IPS DF 4.7 (cell line): ENCODE measurements at regions not wholly inside any gene's neighbourhood (a gene's known extent, or its start where the extent isn't known, plus 50 kb on each side); places are given as distances from the start of the nearest gene placed in this dataset.
"Not testable (repeated sequence)": the region's sequence is repeated elsewhere in the genome, so short reads cannot be mapped to it uniquely, and the experiment has no call there.

Source experiments
- DNase-seq: peaks from one replicate; pipeline ENCODE4 v3.0.0-alpha.2; 2013; ENCODE audit warnings: low spot score; ENCODE audit errors: extremely low read depth

DNA sequence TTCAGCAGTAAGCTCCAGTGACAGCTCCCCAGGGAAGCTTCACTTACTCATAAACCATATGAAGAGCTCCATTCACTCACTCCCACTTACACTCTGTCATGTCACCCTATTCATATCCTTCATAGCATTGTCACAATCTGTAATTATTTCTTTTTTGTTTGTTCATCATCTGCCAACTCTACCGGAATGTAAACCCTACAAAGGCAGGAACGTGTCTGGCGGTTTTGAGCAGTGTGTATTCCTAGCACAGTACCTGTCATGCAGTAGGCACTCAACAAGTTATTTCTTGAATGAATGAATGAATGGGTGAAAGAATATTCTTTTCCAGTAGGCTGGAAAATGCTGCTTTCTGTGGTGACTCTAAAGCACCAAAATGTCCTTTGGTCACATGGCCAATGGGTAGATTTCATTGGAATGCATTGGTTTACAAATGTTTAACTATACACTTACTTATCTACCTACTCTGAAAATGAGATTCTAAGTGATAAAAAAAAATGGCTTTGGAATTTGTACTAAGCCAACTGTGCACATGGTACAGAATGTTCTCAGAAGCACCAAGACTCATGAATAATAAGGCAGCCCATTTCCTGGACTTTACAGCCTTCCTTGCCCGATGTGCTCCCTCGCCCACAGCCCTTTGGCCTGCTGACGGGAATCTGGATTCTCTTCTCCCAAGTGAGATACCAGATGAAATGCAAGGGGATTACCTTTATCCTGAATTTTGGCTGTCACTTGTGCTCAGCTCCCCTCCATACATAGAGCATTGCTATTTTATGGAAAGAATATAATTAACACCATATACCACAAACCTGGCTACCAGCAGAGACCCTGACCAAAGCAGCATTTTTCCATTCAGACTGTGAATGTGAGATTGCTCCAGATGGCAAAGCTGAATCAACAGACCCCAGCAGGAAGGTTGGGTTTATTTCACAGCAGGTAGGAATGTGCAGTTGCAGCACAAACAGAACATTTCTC is 273.3 kb downstream of the ALDH8A1 start:
- DNase-seq = no peak

DNA sequence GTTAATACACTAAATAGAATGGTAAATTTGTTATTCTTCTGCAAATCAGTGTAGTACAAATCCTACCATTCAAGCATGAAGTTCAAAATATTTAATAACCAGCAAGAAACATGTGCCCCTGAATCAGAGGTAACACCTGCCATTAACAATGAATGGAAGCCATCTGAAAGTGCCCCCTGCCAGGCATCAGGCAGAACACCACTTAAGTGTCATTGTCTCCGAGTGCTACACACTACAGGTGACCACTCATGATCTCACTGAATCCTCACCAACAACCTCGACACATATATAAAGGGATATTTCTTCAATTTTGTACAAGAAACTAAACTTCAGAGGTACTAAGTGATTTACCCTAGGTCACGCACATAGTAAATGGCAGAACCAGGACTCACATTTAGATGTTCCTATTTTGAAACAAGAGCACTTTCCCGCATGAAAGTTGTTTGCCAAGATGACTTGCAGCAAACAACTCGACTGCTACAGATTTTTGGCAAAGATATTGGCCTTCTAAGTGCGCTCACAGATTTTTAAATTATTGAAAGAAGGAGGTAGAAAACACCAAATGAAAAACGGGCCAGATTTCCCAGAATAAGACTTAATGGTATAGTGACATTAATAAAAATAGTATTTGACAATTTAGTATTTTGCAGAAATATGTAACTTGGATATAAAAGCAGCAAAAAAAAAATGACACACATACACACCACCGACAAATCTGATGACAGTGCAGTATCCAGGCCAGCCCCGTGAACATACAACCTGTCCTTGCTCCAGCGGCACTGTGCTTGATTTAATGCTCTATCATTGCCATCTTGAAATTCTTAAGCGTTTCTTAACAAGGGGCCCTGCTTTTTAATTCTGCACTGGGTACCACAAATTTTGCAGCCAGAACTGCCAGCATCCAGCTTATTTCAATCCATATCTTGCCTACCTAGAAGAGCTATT is 274.5 kb downstream of the ALDH8A1 start:
- no peak for DNase-seq

DNA sequence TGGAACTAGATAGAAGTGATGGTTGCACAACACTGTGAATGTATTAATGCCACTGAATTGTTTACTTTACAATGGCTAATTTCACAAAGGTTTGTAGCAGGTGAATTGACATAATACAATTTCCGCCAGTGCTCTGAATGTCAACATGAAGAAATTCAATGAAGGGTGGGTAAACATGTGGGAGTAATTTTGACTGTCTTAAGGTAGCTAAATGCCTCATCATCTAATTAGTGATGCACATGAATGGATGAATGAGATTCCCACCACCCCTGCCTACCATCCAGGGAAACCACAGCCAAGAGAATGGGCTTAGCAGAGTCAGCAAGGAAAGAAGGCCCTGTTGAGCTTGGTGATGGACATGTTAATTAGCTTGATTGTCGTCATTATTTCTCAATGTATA is 275.3 kb downstream of the ALDH8A1 start:
- DNase-seq = no peak

DNA sequence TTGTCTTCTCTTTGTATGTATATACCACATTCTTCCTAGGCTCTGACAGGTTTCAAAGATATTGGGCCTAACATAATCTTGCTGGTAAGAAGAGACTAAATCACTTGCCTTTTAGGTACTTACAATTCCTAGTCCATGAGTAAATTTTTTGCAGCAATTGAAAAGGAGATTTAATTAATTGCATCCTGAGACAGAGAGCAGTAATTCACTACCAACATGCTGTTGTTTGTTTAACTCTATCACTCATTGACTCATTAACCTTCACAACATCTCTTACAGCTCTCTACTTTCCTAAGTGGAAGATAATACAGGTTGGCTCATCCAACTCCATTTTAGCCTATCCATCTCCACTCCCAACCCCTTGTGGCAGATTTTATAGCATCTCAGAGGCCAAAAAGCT is 280.4 kb downstream of the ALDH8A1 start:
- DNase-seq = no peak

DNA sequence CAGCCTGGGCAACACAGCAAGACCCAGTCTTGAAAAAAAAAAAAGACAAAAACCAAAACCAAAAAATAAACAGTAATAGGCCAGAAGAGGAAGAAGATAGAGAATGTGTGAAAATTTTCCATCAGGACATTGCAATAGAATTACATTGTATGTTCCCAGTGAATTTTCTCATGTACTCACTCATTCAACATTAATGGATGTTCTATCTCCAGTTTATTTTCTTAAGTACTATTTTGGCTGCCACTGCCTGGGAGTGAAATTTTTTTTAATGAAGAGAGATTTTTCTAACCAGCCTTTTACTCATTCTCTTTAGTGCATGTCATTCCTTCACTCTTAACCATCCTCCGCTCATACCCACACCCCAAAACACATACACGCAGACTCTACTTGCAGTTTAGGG is 282.8 kb downstream of the ALDH8A1 start:
- DNase-seq = no peak

DNA sequence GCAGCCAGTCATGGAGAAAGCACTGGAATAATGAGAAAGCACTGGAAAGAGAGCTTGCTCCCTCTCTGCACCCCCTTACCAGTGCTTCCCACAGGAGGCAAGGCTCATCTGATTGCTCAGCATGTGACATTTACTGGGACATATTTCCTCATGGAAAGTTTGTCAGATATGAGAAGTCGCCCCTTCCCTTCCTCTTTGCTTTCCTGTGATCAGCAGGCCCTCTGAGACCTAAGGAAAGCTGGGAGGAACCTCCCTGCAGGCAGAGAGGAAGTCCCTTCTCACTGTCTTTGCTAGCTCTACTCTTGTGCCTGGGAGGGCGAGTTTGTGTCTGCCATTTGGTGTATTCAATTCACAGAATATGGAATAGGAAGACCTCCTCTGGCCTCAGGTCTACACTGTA is 283.8 kb downstream of the ALDH8A1 start:
- no peak for DNase-seq

DNA sequence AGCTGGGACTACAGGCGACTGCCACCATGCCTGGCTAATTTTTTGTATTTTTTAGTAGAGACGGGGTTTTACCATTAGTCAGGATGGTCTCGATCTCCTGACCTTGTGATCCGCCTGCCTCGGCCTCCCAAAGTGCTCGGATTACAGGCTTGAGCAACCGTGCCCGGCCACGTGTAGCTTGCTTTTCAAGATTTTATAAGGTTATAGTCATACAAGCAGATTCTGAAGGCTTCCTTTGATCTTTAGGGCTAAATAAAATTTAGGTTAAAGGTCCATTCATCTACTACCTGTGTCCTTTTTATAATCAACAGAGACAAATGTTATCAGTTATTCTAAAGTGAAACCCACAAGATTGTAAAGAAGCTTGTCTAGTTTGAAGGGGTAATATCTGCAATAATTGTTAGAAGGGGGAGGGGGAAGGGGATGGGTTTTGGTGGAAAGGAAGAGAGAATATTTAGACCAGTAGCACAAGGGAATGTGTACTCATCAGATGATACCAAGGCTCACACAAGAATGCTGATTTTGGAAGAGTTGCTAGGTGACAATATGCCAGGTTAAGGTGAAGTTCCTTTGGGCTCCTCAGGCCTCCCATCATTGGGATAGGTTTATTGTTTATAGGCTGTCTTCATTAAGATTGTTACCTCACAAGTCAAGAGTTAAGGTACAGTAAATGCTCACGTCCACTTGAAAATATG is 284.7 kb downstream of the ALDH8A1 start:
- no peak for DNase-seq

DNA sequence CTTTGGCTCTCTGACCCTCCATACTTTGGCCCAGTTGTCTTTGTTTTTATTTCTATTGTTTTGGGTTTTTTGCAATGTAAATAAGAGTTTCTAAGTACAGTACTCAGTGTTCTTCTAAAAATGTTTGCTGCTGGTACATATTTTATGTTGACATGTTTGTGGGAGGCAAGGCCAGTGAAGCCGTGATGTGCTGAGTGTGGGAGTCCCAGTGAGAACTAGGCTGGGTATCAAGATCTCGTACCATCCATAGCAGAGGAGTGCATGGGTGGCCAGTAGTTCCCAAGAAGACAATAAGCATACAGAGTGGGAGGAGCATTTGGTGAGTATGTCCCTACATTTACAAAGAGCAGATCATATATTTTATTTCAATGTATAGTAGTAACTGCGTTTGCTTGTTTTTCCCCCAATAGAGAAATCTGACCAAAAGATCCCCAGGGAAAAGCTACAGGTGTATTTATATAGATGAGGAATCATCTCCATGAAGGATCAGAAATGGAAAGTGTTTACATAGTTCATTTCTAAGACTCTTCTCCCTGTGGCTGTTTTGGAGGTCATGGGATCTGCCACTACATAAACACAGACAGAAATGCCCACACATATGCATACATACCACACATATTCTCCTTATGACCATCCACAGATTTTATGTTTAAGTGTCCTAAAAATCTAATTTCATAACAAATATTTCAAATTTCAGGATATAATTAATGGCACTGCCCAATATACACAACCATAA is 285.9 kb downstream of the ALDH8A1 start:
- DNase-seq = no peak

DNA sequence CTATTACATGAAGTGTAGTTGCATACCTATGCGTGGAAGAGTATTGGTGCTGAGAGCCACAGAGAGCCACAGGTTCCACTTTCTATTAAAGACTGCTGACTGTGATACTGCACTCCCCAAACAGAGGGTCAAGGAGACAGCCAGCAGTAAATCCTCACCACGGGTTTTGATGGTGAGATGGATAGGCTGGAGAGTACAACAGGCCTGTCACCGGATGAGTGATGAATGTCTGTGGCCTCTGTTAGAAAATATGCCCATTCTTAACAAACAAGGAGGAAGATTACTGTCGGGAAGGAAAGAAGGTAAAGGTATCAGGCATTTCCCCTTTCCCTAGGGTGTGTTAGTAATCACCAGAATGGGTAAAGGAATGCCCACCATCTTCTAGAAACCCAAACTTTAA is 286.5 kb downstream of the ALDH8A1 start:
- DNase-seq = no peak

DNA sequence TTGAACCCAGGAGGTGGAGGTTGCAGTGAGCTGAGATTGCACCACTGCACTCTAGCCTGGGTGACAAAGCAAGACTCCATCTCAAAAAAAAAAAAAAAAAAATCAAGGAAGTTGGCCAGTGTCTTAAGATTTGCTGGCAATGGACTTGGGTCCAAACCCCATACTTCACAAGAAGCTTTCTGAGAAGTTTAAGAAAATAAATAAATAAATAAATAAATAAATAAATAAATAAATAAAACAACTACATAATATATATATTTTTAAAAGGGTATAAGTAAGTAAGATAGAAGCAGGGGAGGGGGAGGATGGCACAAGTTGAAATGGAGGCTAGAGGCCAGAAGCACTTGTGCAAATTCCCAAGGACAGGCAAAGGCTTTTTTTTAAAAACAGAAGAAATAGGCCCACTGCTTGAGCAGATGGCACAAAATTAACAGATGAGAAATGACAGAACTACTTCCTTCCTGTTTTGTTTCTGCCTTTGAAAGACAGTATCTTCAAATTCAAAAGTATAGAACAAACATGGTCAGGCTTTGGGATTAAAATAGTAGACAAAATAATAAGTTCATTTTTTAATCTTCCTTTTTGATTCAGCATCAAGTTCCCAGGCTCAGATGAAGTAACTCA is 287.7 kb downstream of the ALDH8A1 start:
- no peak for DNase-seq

DNA sequence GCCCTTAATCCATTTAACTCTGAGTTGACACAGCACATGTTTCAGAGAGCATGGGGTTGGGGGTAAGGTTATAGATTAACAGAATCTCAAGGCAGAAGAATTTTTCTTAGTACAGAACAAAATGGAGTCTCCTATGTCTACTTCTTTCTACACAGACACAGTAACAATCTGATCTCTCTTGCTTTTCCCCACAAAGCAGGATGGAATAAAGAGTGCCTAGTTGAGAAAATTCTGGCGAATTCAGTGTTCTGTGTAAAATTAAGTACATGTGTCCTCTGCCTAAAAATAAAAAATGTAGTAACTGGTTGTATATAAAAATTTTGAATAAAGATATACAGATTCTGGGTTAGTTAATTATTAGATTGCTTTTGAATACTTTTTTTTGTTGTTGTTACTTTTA is 290.0 kb downstream of the ALDH8A1 start:
- DNase-seq = not testable (repeated sequence)

DNA sequence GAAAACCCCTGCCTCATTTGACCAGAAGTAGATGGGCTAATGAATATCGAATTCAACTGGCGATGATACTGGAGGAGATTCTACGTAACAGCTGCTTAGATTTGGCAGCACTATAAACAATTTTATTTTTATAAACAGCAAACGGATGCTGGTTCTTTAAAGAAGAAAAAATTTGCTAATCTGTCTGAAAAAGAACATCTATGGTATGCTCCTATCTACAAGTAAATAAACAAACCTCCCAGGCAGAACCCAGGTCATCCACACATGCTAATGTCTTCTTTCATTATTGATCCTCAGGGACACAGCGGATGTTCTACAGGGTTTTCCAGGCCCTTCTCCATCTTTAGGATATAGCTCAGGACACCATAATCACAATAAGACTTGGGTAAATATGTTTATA is 291.3 kb downstream of the ALDH8A1 start:
- DNase-seq = no peak

DNA sequence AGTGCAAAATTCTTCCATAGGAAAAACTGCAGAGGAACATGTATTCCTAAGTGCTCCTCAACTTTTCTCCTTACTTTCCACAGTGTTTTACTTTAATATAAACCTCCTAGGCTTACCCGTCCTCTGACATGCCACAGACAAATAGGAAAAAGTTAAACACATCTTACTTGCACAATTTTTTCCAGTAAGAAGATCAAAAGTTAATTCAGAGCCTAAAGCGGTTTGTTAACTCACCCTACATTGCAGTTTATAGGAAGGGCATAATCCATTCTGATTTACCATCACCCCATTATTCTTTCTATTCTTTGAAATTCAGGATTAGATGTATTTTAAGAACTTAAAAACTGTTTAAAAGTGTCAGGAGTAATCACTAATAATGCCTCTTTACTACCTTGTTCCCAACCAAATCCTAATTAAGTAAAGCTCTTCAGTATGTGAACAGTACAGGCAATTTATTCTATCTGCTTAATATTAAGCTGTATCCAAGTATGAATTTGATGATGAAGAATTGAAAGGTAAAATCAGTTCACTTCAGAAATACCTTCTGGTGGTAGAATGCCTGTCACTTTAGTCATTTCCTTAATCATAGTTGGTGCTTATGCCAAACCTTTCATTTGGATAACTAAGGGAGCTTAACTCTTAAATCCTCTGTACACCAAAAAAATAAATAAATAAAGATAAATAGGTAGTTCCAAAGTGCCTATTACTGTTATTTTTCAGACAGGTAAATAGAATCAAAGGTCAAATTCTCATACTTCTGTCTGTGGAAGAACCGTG is 292.0 kb downstream of the ALDH8A1 start:
- no peak for DNase-seq

DNA sequence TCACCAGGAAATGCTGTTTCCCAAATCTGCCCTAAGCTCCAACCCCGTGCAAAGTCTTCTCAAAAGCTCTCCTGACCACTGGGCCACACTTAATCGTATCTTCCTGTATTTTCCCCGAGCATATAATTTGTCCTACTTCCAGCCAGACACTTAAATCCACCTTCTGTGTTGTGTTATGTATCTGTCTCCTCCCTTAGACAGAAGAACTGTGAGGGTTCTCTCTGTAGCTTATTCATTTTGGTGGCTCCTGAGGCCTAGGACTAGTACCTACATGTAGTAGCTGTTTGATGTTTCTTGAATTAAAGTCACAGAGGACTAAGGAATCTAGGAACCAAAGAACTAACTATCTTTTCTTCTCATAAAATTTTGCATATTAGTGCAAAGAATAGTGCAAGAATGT is 292.6 kb downstream of the ALDH8A1 start:
- no peak for DNase-seq

DNA sequence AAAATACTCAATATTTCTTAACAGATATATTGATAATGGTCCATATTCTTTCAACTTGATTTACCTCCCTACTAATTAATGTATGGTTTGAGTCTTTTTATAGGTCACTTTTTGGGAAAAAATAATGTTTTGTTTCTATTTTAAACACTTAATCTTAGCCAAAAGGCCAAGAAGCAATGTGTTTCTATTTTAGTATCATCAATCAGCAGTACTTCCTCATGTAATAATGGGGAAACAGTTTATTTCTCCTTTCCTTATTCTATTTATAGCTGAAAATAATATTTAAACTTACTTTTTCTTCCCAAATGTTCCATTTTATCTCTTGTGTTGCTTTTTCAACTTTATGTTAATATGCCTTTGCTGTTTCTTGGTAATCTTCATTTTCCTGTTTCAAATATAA is 295.1 kb downstream of the ALDH8A1 start:
- no peak for DNase-seq

DNA sequence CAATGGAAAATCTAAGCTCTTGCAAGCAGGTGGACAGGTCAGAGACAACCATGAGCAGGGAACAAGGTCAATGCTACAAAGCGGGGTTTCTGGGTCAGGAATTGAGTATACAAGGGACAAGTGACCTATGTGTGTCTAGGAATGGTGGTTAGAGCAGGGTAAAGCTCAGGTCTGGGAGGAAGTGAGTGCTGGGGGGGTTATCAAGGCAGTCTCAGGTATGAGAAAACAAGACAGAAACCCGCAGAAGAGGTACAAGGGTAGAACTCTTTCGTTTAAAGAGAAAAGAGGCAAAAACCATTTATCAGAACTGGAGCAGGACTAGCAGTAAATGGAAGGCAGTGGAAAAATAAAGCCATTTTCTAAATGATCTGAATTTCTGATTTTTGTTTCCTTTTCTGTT is 298.4 kb downstream of the ALDH8A1 start:
- DNase-seq = no peak

DNA sequence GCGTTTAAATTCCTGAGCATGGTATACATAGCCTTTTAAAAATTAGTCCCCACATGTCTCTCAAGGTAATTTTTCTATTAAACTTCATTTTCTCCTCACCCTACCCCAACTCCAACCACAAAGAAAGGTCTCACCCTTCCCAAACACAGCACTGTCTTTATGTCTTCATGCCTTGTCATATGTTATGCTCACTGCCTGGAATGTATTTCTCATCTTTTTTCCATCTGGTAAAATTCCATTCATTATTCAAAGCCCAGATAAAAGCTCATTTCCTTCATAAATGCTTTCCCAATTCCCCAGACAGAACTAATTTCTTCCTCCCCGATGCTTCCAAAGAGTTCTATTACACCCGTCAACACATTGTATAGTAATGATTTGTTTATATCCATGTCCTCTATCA is 302.0 kb downstream of the ALDH8A1 start:
- DNase-seq = no peak

DNA sequence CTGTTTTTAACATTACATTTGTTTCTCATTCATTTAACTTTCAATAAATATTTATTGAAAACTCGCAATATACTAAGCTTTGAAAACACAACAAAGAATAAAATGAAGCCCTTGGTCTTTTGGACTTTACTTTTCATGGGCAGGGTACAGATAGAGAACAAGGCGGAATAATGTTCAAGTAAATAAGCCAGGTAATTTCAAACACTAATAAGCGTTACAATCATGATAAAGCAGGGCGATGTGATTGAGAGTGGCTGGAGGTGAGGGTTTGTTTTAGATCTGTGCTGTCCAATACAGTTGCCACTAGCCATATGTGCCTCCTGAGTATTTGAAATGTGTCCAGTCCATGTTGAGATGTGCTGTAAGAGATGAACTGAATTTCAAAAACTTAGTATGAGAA is 307.1 kb downstream of the ALDH8A1 start:
- no peak for DNase-seq

DNA sequence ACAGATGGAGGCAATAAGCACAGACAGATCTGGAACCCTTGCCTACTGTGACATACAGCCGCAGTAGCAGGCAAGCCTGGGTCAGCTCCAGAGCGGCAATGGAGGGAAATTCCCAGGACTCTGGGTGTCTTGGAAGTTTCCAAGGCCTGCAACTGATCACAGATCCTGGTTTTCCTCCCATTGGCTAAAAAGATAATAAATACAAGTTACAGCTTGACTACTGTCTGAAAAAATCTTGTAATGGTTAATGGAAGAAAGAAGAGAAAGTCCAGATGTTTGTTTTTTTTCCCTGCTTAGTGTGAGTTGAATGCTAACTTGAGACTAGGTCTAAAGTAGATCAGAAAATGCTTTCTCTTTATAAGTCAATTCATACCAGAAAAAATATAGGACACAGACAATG is 307.6 kb downstream of the ALDH8A1 start:
- DNase-seq = no peak

DNA sequence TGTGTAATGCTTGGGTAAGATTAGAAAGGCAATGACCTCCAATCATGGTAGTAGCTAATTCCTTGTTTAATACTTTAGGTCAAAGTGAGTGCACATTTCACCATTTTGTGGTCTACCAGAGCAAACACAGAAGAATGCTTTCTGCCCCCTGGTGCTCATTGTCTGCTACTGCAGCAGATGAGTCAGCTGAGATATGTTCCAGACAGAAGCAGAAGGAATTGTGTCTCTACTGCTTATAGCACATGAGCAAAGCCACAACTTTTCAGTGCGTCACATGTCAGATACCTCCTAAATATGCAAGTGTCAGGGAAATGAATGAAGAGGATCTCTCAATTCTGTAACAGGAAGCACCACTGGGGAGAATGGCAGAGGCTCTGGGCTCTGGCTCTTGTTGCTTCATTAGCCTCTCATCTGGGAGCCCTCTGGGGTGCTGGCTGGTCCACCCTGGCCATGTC is 308.9 kb downstream of the ALDH8A1 start:
- DNase-seq = peak; percentile 60
